Fibroblast of pulmonary artery (primary cell): ENCODE measurements at regions not wholly inside any gene's neighbourhood (a gene's known extent, or its start where the extent isn't known, plus 50 kb on each side); places are given as distances from the start of the nearest gene placed in this dataset.
A peak's percentile ranks its signal among the peaks of the same experiment; 100 is the strongest.

ENCODE experiments used
- DNase-seq: peaks from one replicate; pipeline ENCODE4 v3.0.0-alpha.2; 2010; ENCODE audit warnings: low read depth
- H3K4me3 ChIP-seq: replicated peaks from 2 replicates; pipeline ENCODE4 v1.5.1; 2011; ENCODE audit warnings: low read depth, mild to moderate bottlenecking, control low read depth, low read length, moderate library complexity
- TF ChIP-seq, protein P1 (sequence below): IDR thresholded peaks from 2 replicates; pipeline ENCODE4 v1.5.1; 2011; ENCODE audit warnings: mild to moderate bottlenecking, control low read depth, low read length, inconsistent platforms; ENCODE audit errors: missing control alignments

DNA sequence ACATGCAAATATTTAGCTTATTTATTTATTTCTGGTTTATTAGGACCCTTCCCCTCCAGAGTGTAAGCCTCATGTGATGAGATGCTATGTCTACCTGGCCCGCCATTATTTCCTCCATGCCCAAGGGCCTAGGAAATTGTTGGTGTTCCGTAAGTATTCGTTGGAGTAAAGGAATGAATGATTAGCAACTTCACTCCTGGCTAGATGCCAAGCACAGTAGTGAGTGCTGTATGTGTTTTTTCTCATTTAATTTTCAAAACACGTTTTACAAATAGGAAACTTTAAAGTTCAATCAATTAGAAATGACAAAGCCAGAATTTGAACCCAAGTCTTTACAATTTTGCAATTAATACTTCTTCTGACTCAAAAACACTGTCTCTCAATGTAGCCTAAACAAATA is 253.8 kb downstream of the BCAT1 start:
- DNase-seq: no peak
- H3K4me3 ChIP-seq: no peak overlapping the region
- TF ChIP-seq, protein P1, sequence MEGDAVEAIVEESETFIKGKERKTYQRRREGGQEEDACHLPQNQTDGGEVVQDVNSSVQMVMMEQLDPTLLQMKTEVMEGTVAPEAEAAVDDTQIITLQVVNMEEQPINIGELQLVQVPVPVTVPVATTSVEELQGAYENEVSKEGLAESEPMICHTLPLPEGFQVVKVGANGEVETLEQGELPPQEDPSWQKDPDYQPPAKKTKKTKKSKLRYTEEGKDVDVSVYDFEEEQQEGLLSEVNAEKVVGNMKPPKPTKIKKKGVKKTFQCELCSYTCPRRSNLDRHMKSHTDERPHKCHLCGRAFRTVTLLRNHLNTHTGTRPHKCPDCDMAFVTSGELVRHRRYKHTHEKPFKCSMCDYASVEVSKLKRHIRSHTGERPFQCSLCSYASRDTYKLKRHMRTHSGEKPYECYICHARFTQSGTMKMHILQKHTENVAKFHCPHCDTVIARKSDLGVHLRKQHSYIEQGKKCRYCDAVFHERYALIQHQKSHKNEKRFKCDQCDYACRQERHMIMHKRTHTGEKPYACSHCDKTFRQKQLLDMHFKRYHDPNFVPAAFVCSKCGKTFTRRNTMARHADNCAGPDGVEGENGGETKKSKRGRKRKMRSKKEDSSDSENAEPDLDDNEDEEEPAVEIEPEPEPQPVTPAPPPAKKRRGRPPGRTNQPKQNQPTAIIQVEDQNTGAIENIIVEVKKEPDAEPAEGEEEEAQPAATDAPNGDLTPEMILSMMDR: no peak

DNA sequence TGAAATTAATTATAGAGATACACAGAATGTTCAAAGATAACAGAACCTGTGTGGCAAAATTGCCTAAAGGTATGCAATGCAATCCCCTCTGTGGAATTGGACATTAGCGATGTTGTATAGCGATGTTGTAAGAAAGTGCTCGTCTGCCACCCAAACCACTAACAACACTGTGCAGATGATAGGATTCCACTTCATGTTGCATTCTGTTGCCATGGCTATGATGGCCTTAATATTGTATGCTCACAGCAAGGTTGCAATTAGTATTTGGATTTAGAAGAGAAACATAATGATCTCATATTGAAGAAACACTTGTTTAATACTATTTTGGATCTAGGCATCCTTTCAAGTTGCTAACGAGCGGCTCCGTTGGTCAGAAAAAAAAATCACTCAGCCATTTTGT is 260.3 kb downstream of the BCAT1 start:
- no peak for DNase-seq
- H3K4me3 ChIP-seq: no peak overlapping the region
- TF ChIP-seq, protein P1: no peak

DNA sequence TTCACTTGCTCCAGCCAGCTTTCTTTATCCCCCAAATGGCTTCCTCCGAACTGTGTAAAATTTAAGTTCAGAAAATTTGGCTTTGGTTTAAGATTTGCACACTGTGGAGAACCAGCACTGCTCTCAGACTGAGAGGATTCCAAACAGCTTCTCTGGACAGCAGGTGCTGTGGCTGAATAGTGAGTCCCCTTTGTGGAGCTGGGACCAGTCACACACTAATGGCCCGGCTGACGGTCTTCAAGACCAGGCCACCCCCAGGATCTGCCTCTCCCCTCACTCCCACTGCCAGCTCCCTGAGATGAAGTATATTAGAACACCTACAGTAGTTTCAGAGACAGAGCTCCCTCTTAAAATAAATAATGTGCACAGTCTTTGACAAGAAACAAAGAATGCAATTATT is 267.3 kb downstream of the BCAT1 start:
- no peak overlapping the region for H3K4me3 ChIP-seq
- no peak for DNase-seq
- TF ChIP-seq, protein P1: no peak

DNA sequence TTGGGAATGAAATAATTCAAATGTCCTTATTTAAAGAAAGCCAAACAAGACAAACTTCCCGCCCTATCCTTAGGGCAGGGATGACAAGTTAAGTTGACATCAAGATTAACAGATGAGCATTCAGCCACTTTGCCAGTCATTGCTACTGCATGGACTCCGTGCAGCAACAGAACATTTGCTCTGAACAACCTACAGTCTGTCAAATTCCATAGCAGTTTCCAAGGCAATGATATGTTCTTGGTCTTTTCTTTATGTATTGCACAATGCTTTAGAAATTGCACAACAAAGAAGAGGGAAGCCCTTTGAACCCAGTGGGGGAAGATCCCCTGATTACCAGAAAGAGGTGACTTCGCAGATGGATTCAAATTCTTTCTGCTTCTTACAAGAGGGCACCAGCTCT is 269.8 kb downstream of the BCAT1 start:
- DNase-seq: peak; percentile 72
- no peak overlapping the region for H3K4me3 ChIP-seq
- TF ChIP-seq, protein P1: no peak

DNA sequence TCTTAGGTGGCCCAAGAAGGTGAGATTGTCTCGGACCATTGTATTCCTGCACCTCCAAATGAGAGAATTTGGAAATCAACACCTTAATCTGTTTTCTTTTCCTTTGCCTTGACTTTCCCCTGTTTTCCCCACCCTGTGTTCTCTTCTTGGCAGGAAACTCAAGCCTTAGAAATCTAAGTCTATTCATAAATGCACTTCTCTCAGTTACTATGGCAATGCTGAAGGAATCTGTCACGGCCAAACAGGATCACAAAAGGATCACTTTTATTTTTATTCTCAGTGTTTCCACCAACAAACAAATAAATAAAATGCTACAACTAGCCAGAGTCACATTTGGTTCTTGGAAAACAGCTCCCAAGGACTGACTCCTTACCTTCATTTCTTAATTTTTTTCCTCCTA is 270.5 kb downstream of the BCAT1 start:
- TF ChIP-seq, protein P1: no peak
- DNase-seq: no peak
- H3K4me3 ChIP-seq: no peak overlapping the region

DNA sequence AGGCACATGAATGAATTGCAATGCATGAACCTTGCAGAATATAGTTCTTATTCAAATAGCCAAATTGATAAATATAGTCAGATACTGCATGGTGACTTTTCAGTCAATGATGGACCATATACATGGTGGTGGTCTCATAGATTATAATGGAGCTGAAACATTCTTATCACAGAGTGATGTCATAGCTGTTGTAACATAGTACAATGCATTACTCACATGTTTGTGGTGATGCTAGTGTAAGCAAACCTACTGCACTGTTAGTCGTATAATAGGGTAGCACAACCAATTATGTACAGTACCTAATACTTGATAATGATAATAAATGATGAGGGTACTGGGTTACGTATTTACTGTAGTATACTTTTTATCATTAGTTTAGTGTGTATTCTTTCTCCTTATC is 280.3 kb downstream of the BCAT1 start:
- DNase-seq: peak; percentile 11
- TF ChIP-seq, protein P1: no peak
- no peak overlapping the region for H3K4me3 ChIP-seq

DNA sequence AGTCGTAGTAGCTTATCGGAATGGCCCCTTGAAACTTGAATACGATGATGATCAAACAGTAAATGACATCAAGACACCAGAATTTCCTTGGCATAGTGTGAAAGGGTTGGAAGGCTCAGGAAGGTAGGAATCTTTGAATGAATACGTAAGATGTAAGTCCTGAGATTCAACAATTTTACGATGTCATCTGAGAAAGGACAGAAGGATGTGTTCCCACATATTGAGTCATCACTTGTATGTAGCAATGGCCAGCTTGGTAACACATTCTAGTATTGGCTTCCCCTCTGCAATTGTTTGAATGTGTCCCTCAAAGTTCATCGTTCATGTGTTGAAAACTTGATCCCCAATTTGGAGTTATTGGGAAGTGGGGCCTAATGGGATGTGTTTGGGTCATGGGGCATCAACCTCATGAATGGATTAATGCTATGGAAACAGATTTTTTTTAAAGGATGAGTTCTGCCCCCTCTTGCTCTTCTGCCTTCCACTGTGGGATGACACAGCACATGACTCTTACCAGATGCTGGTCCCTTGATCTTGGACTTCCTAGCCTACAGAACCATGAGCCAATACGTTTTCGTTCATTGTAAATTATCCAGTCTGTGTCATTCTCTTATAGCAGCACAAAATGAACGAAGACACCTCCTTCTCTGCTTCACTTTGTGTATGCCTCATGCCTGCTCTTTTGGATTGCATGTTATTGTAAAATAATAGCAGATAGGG is 284.6 kb downstream of the BCAT1 start:
- peak; percentile 54 for DNase-seq
- TF ChIP-seq, protein P1: no peak

More for the DNA sequence above, 284.6 kb downstream of the BCAT1 start:
- no peak overlapping the region for H3K4me3 ChIP-seq
